Glutamatergic neuron (in vitro differentiated cells): ENCODE measurements at regions not wholly inside any gene's neighbourhood (a gene's known extent, or its start where the extent isn't known, plus 50 kb on each side); places are given as distances from the start of the nearest gene placed in this dataset.
A peak's percentile ranks its signal among the peaks of the same experiment; 100 is the strongest.

Experiments used
- DNase-seq: peaks from one replicate; pipeline ENCODE4 v3.0.0; 2022
- H3K27ac Mint-ChIP-seq: one replicate; pipeline ENCODE4 v1.8.0; 2020; ENCODE audit warnings: mild to moderate bottlenecking, mixed read lengths, inconsistent platforms; ENCODE audit not compliant: unreplicated experiment
- H3K27me3 Mint-ChIP-seq: one replicate; pipeline ENCODE4 v1.8.0; 2020; ENCODE audit warnings: mild to moderate bottlenecking, moderate library complexity, mixed read lengths, inconsistent platforms; ENCODE audit not compliant: unreplicated experiment
- H3K36me3 Mint-ChIP-seq: one replicate; pipeline ENCODE4 v1.8.0; 2020; ENCODE audit warnings: mild to moderate bottlenecking, mixed read lengths, inconsistent platforms; ENCODE audit not compliant: unreplicated experiment
- H3K4me1 Mint-ChIP-seq: one replicate; pipeline ENCODE4 v1.8.0; 2020; ENCODE audit warnings: mild to moderate bottlenecking, low read depth, mixed read lengths, inconsistent platforms; ENCODE audit not compliant: unreplicated experiment
- H3K4me3 Mint-ChIP-seq: one replicate; pipeline ENCODE4 v1.8.0; 2020; ENCODE audit warnings: mild to moderate bottlenecking, mixed read lengths, inconsistent platforms; ENCODE audit not compliant: unreplicated experiment
- H3K9me3 Mint-ChIP-seq: one replicate; pipeline ENCODE4 v1.8.0; 2020; ENCODE audit warnings: mild to moderate bottlenecking, moderate library complexity, mixed read lengths, inconsistent platforms; ENCODE audit not compliant: unreplicated experiment
- TF ChIP-seq, protein P1 (sequence below): fragments of 200-600 bp; sonication (generic); IDR thresholded peaks from one replicate; pipeline ENCODE4 v1.5.0; 2021; ENCODE audit not compliant: partially characterized antibody, unreplicated experiment

DNA sequence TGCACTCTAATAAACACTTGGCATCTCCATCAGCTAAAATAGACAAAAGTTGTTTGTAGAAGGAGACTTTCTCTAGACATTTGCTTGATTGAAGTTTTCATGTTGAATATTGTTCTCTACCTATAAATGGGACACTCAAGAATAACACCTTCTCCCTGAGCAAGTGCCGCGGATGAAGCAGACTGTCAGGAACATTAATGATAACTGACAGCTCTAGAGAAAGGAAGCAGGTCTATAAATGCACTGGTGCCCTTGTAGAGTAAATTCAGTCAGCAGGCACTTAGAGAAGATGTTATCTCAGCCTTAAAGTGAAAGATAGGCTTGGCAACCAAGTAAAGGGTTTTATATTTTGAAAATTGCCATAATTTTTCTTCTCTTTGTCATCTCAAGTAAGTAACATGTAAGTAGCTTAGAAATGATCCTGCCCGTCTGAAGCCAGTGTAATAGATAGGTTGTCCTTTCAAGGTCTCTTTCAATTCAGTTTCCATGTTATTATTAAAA lies 224.6 kb downstream of the ARL6IP6 start:
- TF ChIP-seq, protein P1, sequence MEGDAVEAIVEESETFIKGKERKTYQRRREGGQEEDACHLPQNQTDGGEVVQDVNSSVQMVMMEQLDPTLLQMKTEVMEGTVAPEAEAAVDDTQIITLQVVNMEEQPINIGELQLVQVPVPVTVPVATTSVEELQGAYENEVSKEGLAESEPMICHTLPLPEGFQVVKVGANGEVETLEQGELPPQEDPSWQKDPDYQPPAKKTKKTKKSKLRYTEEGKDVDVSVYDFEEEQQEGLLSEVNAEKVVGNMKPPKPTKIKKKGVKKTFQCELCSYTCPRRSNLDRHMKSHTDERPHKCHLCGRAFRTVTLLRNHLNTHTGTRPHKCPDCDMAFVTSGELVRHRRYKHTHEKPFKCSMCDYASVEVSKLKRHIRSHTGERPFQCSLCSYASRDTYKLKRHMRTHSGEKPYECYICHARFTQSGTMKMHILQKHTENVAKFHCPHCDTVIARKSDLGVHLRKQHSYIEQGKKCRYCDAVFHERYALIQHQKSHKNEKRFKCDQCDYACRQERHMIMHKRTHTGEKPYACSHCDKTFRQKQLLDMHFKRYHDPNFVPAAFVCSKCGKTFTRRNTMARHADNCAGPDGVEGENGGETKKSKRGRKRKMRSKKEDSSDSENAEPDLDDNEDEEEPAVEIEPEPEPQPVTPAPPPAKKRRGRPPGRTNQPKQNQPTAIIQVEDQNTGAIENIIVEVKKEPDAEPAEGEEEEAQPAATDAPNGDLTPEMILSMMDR, result no peak
- no peak overlapping the region for H3K4me3 Mint-ChIP-seq
- no peaks in the 10 kb centered on the region for H3K9me3 Mint-ChIP-seq
- DNase-seq, result no peak
- no peaks in the 10 kb centered on the region for H3K4me1 Mint-ChIP-seq
- no peaks in the 10 kb centered on the region for H3K27me3 Mint-ChIP-seq
- H3K27ac Mint-ChIP-seq, result no peak overlapping the region
- H3K36me3 Mint-ChIP-seq, result no peaks in the 10 kb centered on the region

DNA sequence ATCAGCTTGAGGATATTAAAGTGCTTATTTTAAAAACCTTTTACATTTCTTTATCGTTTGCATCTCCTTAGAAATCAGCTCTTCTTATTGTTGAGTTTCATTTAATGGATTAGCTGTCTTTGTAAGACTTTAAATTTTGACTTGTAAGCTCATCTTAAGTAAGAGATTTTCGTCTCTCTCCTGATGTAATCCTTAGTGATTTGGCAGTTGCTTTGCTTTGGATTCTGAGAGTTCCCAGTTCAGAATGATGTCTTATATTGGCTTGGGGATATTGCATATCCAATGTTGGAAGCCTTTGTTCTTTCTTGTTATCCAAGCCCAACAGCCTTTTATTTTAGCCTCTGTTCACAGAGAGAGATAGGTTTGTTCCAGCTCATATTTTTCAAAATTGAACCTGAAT lies 212.1 kb downstream of the ARL6IP6 start:
- no peaks in the 10 kb centered on the region for H3K36me3 Mint-ChIP-seq
- no peak for DNase-seq
- H3K27ac Mint-ChIP-seq, result no peak overlapping the region
- no peaks in the 10 kb centered on the region for H3K27me3 Mint-ChIP-seq
- no peak overlapping the region for H3K4me3 Mint-ChIP-seq
- peaks cover 3% of the 10 kb centered on the region for H3K4me1 Mint-ChIP-seq
- no peaks in the 10 kb centered on the region for H3K9me3 Mint-ChIP-seq
- TF ChIP-seq, protein P1, result no peak

DNA sequence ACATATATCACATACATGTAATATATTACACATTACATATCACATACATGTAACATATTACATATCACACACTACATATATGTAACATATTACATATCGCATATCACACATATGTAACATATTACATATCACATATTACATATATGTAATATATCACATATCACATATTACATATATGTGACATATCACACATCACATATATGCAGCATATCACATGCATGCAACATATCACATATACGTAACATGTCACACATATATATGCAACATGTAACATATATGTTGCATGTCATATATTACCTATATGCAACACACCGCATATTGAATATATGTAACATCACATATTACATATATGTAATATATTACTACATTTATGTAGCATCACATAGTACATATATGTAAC lies 211.2 kb downstream of the ARL6IP6 start:
- H3K4me1 Mint-ChIP-seq, result peaks cover 3% of the 10 kb centered on the region
- no peaks in the 10 kb centered on the region for H3K36me3 Mint-ChIP-seq
- no peak overlapping the region for H3K27ac Mint-ChIP-seq
- H3K27me3 Mint-ChIP-seq, result no peaks in the 10 kb centered on the region
- no peaks in the 10 kb centered on the region for H3K9me3 Mint-ChIP-seq
- no peak for DNase-seq
- H3K4me3 Mint-ChIP-seq, result no peak overlapping the region
- TF ChIP-seq, protein P1, result no peak

DNA sequence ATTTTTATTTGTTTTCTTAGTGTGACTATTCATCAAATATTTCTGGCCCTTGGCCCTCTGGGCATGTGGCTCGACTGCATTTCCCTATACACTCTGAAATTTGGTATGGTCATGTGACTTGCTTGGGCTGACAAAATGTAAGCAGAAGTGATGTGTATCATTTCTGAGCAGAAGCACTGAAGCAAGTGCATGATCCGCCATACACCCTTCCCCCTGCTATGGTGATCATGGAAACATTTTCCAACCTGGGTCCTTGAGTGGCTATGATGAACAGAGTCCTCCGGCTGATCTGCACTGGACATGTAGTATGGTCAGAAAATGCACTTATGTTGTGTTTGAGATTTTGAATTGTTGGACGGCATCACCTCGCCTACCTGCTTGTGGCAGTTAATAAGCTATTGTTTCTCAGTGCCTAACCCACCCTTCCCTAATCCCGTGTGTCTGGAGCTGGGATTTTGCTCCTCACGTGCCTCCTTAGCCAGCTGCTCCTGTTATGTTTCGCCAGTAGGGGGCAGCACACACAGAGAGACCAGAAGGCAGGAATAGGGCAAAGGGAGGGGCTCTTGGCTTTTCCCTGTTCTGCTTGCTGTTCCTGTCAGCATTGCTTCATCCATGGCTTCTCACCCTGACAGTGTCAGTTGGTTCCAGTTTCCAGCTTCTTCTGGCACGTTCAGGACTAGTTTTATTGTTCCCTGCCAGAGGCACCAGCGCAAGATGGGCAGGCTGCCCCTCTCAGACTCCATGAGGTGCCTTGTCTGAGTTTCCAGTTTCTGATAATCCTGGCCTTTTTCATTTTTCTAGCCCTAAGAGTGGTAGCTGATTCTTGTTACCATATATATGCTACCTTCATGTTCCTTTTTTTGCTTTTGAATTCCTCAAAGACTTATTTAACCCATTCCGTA lies 207.4 kb downstream of the ARL6IP6 start:
- Mint-ChIP-seq H3K36me3 (no peaks in the 10 kb centered on the region), H3K4me1 (peaks cover 3% of the 10 kb centered on the region), H3K9me3 (no peaks in the 10 kb centered on the region), H3K4me3 (no peak overlapping the region), H3K27me3 (no peaks in the 10 kb centered on the region), H3K27ac (no peak overlapping the region)
- peak; percentile 85 for DNase-seq
- TF ChIP-seq, protein P1, result peak; percentile 95

DNA sequence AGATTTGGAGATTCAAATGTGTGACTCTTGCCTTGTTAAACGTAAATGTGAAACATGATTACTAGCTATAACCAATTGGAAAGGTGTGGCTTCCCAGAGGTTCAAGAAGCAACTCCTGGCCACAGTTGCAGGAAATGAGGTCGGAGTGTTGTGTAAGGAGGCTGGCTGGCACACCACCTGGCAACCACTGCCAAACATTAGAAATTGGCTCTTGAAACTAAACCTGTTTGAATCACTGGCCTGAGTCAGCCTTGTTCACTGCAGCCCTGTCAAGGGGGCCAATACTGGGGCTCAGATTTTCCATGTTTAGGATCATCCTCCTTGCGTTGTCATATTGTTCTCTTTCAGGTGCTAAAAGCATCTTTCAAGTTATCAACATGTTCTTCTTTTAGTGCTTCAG lies 206.3 kb downstream of the ARL6IP6 start:
- DNase-seq, result no peak
- TF ChIP-seq, protein P1, result no peak
- Mint-ChIP-seq H3K4me1 (peaks cover 3% of the 10 kb centered on the region), H3K36me3 (no peaks in the 10 kb centered on the region), H3K9me3 (no peaks in the 10 kb centered on the region), H3K27me3 (no peaks in the 10 kb centered on the region), H3K4me3 (no peak overlapping the region), H3K27ac (no peak overlapping the region)
